ENCODE measurements at regions not wholly inside any gene's neighbourhood (a gene's known extent, or its start where the extent isn't known, plus 50 kb on each side); places are given as distances from the start of the nearest gene placed in this dataset.
"Not testable (repeated sequence)": the region's sequence is repeated elsewhere in the genome, so short reads cannot be mapped to it uniquely, and the experiment has no call there.

DNA sequence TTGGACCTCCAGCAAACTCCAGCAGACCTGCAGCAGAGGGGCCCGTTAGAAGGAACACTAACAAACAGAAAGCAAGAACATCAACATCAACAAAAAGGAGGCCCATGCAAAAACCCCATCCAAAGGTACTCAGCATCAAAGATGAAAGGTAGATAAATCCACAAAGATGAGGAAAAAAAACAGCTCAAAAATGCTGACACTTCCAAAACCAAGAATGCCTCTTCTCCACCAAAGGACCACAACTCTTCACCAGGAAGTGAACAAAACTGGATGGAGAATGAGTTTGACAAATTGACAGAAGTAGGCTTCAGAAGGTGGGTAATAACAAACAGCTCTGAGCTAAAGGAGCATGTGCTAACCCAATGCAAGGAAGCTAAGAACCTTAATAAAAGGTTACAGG lies 97.7 kb upstream of the CCDC90B start:
- H4K20me1 ChIP-seq (replicated peaks; ENCODE audit: control insufficient read depth, insufficient read depth, low read length); H3K27ac ChIP-seq (ENCODE audit: extremely low read depth, low read depth, low read length); H3K4me1 ChIP-seq (replicated peaks in 1 of 2; ENCODE audit: control insufficient read depth in 2 of 2, insufficient read depth in 2 of 2, low read length in 2 of 2); in situ Hi-C loops (cut with MboI); DNase-seq (ENCODE audit: extremely low read depth in 1 of 4, low spot score in 3 of 4); ATAC-seq; H3K36me3 ChIP-seq (ENCODE audit: control insufficient read depth, insufficient read depth, low read length); H3K9ac ChIP-seq (ENCODE audit: insufficient read depth in 1 of 2, low read depth in 2 of 2, low read length in 2 of 2); BruUV-seq (replicated peaks); H3K9me3 ChIP-seq (replicated peaks; ENCODE audit: control insufficient read depth, insufficient read depth, low read depth, low read length); H3K27me3 ChIP-seq (ENCODE audit: control insufficient read depth in 2 of 2, insufficient read depth in 2 of 2, low read length in 2 of 2); H3K9me1 ChIP-seq (ENCODE audit: control insufficient read depth, insufficient read depth, low read length); FAIRE-seq; POLR2A ChIA-PET; H2AFZ ChIP-seq (ENCODE audit: low read depth, low read length); H3K79me2 ChIP-seq (ENCODE audit: control insufficient read depth, insufficient read depth, low read length); H3K4me3 ChIP-seq; H3K4me2 ChIP-seq (ENCODE audit: insufficient read depth, low read length); intact Hi-C loops (cut with micrococcal nuclease); CTCF ChIA-PET (ENCODE audit: low intra/inter-chr PET ratio): not testable (repeated sequence)
- WGBS (ENCODE audit: insufficient coverage, low coverage, missing lambda C conversion rate): 0% methylated on average over 1 of the region's 1 CpG
- 0 out of 2 replicates have a peak, but pooled peaks have one; percentile 39 for TF ChIP-seq MAFG (tag; conservative IDR thresholded peaks at IDR 0.05)
- peak; percentile 15; the same call in 1 of the 2 replicates for TF ChIP-seq MAFK (IDR thresholded peaks at IDR 0.05; ENCODE audit: low read length)
- 0 out of 2 replicates have a peak, but pooled peaks have one; percentile 27 for TF ChIP-seq MAFF (IDR thresholded peaks at IDR 0.05; ENCODE audit: low read length)
- peak; percentile 61 for TF ChIP-seq C11orf30 (IDR thresholded peaks at IDR 0.05; ENCODE audit: low read depth)
- TF ChIP-seq ZNF316 (IDR thresholded peaks at IDR 0.05): peak; percentile 80

DNA sequence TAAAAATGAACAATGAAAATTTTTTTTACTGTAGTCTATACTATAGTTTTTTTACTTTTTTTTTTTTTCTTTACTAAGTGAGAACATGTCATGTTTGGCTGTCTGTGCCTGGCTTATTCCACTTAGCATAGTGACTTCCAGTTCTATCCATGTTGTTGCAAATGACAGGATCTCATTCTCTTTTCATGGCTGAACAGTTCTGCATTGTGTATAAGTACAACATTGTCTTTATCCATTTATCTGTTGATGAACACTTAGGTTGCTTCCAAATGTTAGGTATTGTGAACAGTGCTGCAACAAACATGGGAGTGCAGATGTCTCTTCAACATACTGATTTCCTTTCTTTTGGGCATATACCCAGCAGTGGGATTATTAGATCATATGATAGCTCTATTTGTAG lies 88.1 kb upstream of the CCDC90B start:
- H4K20me1 ChIP-seq (replicated peaks; ENCODE audit: control insufficient read depth, insufficient read depth, low read length): no peaks in the 10 kb centered on the region
- H2AFZ ChIP-seq (ENCODE audit: low read depth, low read length): no peak overlapping the region
- ATAC-seq: no peak
- POLR2A ChIA-PET: no interaction called here
- H3K9me1 ChIP-seq (ENCODE audit: control insufficient read depth, insufficient read depth, low read length): no peaks in the 10 kb centered on the region
- DNase-seq (ENCODE audit: extremely low read depth in 1 of 4, low spot score in 3 of 4): no peak
- H3K4me3 ChIP-seq: no peak overlapping the region
- no peak overlapping the region for H3K27ac ChIP-seq (ENCODE audit: extremely low read depth, low read depth, low read length)
- FAIRE-seq: no peak
- no TSS peak for BruUV-seq (replicated peaks)
- CTCF ChIA-PET (ENCODE audit: low intra/inter-chr PET ratio): no interaction called here
- no peak overlapping the region for H3K9ac ChIP-seq (ENCODE audit: insufficient read depth in 1 of 2, low read depth in 2 of 2, low read length in 2 of 2)
- H3K4me1 ChIP-seq (replicated peaks in 1 of 2; ENCODE audit: control insufficient read depth in 2 of 2, insufficient read depth in 2 of 2, low read length in 2 of 2): no peaks in the 10 kb centered on the region
- in situ Hi-C loops (cut with MboI) (no loop called here), intact Hi-C loops (cut with micrococcal nuclease) (no loop called here)
- H3K27me3 ChIP-seq (ENCODE audit: control insufficient read depth in 2 of 2, insufficient read depth in 2 of 2, low read length in 2 of 2): no peaks in the 10 kb centered on the region
- H3K4me2 ChIP-seq (ENCODE audit: insufficient read depth, low read length): no peak overlapping the region
- H3K79me2 ChIP-seq (ENCODE audit: control insufficient read depth, insufficient read depth, low read length): no peaks in the 10 kb centered on the region
- H3K36me3 ChIP-seq (ENCODE audit: control insufficient read depth, insufficient read depth, low read length): no peaks in the 10 kb centered on the region
- no peaks in the 10 kb centered on the region for H3K9me3 ChIP-seq (replicated peaks; ENCODE audit: control insufficient read depth, insufficient read depth, low read depth, low read length)
- no peak for TF ChIP-seq GTF2F1 (IDR thresholded peaks at IDR 0.05; ENCODE audit: low read depth, low read length)
- TF ChIP-seq ZNF24 (IDR thresholded peaks at IDR 0.05): no peak
- TF ChIP-seq ZFX (CRISPR knock-in tag; IDR thresholded peaks at IDR 0.05): no peak
- no peak for TF ChIP-seq ZBTB1 (CRISPR knock-in tag; IDR thresholded peaks at IDR 0.05; ENCODE audit: borderline replicate concordance, low read depth)
- no peak for TF ChIP-seq TCF7 (IDR thresholded peaks at IDR 0.05; ENCODE audit: borderline replicate concordance)
- TF ChIP-seq, protein P1, sequence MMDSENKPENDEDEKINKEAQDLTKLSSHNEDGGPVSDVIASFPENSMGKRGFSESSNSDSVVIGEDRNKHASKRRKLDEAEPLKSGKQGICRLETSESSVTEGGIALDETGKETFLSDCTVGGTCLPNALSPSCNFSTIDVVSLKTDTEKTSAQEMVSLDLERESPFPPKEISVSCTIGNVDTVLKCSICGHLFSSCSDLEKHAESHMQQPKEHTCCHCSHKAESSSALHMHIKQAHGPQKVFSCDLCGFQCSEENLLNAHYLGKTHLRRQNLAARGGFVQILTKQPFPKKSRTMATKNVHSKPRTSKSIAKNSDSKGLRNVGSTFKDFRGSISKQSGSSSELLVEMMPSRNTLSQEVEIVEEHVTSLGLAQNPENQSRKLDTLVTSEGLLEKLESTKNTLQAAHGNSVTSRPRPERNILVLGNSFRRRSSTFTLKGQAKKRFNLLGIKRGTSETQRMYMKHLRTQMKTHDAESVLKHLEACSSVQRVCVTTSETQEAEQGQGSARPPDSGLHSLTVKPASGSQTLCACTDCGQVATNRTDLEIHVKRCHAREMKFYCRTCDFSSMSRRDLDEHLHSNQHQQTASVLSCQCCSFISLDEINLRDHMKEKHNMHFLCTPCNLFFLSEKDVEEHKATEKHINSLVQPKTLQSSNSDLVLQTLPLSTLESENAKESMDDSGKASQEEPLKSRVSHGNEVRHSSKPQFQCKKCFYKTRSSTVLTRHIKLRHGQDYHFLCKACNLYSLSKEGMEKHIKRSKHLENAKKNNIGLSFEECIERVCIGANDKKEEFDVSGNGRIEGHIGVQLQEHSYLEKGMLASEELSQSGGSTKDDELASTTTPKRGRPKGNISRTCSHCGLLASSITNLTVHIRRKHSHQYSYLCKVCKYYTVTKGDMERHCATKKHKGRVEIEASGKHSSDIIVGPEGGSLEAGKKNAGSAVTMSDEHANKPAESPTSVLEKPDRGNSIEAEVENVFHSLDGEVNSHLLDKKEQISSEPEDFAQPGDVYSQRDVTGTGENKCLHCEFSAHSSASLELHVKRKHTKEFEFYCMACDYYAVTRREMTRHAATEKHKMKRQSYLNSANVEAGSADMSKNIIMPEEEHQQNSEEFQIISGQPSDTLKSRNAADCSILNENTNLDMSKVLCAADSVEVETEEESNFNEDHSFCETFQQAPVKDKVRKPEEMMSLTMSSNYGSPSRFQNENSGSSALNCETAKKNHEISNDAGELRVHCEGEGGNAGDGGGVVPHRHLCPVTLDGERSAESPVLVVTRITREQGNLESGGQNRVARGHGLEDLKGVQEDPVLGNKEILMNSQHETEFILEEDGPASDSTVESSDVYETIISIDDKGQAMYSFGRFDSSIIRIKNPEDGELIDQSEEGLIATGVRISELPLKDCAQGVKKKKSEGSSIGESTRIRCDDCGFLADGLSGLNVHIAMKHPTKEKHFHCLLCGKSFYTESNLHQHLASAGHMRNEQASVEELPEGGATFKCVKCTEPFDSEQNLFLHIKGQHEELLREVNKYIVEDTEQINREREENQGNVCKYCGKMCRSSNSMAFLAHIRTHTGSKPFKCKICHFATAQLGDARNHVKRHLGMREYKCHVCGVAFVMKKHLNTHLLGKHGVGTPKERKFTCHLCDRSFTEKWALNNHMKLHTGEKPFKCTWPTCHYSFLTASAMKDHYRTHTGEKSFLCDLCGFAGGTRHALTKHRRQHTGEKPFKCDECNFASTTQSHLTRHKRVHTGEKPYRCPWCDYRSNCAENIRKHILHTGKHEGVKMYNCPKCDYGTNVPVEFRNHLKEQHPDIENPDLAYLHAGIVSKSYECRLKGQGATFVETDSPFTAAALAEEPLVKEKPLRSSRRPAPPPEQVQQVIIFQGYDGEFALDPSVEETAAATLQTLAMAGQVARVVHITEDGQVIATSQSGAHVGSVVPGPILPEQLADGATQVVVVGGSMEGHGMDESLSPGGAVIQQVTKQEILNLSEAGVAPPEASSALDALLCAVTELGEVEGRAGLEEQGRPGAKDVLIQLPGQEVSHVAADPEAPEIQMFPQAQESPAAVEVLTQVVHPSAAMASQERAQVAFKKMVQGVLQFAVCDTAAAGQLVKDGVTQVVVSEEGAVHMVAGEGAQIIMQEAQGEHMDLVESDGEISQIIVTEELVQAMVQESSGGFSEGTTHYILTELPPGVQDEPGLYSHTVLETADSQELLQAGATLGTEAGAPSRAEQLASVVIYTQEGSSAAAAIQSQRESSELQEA (IDR thresholded peaks at IDR 0.05; ENCODE audit: low read depth): no peak
